Inferior parietal cortex (tissue), 1 donor: ENCODE measurements at regions not wholly inside any gene's neighbourhood (a gene's known extent, or its start where the extent isn't known, plus 50 kb on each side); places are given as distances from the start of the nearest gene placed in this dataset.
A peak's percentile ranks its signal among the peaks of the same experiment; 100 is the strongest.

ENCODE experiments used
- DNase-seq: peaks from one replicate; pipeline ENCODE4 v3.0.0-alpha.2; 2016; ENCODE audit errors: extremely low spot score

DNA sequence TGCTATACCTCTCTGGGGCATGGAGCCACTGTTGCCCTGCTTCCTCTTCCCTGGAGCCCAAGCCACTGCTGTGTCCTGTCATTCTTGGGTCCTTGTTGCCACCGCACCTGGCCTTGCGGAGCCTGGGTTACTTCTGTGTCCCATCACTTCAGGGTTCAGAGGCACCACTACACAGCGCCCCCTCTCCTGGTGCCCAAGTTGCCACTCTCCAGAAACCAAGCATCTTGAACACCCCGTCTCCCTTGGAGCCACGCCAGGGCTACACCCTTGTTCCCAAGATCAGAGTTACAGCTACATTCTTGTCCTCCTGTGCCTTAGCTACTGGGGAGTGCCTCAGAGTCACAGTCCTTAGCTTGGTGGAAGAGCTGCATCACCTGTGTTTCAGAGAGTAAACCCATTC, 147.2 kb upstream of the CD180 start:
- DNase-seq = no peak

DNA sequence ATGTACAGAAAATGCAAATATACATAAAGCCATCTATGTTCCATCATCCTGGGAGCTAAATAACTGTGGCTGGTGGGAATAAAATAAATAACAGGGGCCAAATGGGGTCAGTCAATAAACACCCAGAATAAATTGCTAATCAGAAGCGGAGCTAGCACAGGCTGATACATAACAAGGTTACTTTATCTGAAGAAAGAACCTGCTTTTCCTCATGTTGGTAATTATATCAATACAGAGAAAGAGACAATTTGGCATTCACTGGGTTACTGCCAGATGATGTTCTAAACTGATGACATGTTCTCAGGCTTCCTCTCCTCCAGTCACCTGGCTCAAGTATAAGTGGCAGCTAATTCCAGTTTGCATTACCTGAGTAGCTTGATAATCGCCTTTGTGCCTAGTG, 144.9 kb upstream of the CD180 start:
- no peak for DNase-seq

DNA sequence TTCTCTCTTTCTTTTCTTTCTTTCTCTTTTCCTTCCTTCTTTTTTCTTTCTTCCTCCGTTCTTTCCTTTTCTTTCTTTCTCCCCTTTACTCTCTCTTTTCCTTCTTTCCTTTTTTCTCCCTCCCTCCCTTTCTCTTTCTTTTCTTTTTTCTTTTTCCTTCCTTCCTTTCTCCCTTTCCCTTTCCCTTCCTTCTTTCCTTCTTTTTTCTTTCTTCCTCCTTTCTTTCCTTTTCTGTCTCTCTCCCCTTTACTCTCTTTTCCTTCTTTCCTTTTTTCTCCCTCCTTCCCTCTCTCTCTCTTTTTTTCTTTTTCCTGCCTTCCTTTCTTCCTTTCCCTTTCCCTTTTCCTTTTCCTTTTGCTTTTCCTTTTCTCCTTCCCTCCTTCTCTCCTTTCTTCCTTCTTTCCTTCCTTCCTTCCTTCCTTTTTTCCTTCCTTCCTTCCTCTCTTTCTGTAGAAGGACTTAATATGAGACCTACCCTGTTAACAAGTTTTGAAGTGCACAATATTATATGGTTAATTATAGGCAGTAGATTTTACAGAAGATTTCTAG, 142.7 kb upstream of the CD180 start:
- no peak for DNase-seq

DNA sequence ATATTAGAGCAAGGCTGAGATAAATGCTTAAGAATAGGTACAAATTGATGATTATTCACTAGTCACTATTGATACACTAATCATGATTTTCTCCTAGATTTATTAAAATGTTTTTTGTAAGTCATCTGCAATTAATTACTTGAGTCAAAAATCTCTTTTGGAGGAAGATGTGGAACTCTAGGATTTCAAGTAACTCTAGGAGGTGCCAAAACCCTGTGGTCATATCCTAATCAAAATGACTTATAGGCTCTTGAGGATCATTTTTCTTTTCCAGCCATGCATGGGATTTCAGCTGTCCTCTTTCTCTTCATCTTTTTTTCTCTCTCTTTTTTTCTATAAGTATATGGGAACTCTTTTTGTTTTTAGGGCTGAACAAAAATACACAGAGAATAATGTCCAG, 141.8 kb upstream of the CD180 start:
- no peak for DNase-seq

DNA sequence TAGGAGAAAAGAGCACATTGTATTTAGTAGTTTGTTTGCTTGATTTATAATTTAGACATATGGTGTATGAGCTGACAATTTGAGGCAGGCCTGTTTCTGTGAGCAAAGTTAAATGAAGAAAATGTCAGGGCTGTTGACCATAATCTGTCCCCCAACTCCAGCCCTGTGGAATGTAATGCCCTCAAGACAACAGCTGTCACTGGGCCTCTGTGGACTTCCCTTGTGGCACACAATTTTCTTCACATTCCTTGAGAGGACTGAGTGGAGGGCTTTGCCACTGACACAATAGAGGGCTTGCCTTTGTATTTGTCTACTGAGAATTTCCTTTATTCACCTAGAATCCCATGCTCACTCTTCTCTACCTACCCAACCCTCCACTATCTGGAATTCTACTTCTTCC, 141.2 kb upstream of the CD180 start:
- DNase-seq = no peak

DNA sequence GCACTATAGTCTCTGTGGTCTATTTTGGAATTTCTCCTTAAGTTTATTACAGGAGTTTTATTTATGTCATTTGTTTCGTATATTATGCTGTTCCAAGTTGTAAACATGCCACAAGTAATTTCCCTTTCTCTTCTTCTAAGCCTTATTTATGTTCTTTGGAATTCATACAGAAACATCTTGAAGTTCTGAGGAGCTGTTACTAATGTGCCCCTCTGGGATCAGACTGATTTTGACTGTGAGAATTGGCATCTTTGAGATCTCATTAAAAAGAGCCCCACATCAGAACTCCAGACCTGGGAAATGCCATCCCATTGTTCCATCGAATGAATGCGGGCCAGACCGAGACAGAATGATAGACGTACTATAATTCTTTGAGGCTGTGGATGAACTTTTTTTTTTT, 138.8 kb upstream of the CD180 start:
- no peak for DNase-seq

DNA sequence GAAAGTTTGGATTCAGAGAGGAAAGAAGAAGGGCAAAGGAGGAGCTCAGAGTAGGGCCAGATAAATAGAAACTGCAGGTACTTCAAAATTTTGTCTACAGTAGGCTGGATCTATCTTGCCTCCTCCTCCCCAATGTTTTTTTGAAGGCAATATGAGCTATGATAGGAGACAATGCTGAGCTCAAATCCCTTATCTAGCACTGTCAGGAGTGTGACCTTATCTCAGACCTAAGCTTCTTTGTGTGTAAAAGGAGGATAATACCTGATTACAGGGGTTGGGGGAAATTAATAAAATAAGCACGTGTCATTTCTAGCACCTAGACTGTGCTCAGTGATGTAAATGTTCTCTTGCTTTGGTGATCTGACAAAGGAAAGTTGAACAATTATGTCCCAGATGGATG, 137.8 kb upstream of the CD180 start:
- no peak for DNase-seq

DNA sequence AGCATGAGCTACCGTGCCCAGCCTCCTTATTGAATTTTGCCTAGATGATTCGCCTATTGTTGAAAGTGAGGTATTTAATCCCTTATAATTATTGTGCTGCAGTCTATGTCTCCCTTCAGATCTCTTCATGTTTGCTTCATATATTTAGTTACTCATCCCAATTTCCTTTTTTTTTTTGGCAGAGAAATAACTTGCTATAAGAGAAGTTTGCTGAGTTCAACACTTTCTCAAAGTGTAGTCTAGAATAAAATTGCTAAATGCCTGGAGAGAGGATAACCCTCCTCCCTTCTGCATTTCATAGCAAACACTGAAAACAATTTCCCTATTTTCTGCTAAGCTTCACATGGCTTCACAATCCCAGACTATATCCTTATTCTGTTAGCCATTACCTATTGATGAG, 136.6 kb upstream of the CD180 start:
- DNase-seq = no peak

DNA sequence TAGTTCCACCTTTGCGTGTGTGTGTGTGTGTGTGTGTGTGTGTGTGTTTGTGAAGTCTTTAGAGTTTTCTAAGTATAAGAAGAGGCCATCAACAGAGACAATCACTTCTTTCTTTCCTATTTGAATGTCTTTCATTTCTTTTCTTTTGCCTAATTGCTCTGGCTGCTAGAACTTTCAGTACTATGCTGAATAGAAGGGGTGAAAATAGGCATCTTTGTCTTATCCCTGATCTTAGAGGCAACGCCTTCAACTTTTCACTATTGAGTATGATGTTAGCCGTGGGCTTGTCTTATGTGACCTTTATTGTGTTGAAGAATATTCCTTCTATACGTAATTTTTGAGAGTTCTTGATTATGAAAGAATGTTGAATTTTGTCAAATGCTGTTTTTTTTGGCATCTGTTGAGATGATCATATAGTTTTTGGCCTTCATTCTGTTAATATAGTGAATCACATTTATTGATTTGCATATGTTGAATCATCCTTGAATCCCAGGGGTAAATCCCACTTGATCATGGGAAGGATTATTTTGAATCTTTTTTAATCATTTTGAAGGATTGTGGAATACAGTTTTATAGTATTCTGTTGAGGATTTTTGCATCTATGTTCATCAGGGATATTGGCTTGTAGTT, 134.8 kb upstream of the CD180 start:
- DNase-seq = no peak

DNA sequence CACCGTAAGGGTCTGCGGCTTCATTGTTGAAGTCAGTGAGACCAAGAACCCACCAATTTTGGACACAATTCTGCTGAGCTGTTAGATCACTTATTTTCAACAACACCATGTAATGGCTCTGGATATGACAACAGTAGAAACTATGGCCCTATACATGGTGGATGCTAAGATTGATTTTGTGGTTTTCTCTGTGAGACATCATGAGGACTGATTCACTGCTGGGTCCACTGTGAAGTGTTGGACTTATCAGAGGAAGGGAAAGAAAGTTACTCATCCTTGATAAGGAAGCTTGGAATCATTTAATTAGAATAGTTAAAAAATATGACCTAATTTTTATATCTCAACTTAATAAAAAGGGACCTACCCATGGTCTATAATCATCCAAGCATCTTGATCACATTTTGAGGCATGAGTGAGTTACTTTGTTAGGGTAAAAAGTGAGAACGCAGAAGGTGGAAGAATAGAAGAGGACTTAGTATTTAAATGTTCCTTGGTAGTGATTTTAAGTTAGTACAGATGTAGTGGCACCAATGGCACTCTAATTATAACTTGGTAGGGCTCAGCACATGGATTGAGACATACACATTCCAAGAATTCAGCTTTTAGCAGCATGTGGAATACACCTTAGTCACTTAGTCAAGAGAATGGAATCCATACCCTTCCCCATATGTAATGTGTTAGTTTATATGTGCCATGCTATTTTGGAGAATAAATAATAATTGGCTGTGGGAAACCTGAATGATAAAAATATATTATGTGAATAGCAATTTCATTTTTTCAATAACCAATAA, 123.5 kb upstream of the CD180 start:
- DNase-seq = no peak

DNA sequence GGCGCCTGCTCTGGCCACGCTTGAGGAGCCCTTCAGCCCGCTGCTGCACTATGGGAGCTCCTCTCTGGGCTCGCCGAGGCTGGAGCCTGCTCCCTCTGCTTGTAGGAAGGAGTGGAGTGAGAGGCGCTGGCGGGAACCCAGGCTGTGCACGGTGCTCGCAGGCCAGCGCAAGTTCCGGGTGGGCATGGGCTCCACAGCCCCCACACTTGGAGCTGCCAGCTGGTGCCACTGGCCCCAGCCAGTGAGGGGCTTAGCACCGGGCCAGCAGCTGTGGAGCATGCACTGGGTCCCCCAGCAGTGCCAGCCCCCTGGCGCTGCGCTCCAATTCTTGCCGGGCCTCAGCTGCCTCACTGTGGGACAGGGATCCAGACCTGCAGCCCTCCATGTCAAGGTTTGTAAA, 122.1 kb upstream of the CD180 start:
- no peak for DNase-seq

DNA sequence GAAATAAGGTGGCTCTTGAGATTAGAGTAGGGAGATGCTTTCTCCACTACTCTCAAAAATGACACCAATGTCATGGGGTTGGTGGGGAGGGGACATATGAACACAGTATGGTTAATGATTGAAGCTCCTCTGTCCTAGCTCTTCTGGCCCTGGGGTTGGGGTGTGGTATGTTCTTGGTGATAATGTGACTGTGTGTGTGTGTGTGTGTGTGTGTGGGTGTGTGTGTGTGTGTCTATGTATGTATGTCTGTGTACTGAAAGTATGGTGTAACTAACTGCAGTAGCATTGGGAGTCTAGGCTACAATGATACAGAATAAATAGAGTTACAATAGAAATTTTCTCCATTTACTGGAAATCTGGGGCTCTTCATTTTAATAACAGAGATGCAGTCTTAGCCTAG, 121.0 kb upstream of the CD180 start:
- no peak for DNase-seq

DNA sequence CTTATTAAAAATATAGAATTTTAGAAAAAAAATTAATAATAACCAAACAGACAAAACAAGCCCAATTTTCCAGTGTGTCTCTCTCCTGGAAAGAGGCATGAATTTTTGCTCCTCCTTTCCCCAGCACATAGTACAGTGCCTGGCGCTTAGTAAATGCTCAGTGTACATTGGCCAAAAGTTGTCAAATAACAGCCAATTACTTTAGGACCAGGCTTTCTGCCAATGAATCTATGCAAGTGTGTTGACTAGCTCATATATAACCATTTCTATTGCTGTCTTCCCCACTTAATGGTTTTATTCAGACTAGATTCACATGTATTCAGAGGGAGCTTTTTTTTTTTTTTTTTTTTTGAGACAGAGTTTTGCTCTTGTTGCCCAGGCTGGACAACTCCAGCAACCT, 120.1 kb upstream of the CD180 start:
- no peak for DNase-seq

DNA sequence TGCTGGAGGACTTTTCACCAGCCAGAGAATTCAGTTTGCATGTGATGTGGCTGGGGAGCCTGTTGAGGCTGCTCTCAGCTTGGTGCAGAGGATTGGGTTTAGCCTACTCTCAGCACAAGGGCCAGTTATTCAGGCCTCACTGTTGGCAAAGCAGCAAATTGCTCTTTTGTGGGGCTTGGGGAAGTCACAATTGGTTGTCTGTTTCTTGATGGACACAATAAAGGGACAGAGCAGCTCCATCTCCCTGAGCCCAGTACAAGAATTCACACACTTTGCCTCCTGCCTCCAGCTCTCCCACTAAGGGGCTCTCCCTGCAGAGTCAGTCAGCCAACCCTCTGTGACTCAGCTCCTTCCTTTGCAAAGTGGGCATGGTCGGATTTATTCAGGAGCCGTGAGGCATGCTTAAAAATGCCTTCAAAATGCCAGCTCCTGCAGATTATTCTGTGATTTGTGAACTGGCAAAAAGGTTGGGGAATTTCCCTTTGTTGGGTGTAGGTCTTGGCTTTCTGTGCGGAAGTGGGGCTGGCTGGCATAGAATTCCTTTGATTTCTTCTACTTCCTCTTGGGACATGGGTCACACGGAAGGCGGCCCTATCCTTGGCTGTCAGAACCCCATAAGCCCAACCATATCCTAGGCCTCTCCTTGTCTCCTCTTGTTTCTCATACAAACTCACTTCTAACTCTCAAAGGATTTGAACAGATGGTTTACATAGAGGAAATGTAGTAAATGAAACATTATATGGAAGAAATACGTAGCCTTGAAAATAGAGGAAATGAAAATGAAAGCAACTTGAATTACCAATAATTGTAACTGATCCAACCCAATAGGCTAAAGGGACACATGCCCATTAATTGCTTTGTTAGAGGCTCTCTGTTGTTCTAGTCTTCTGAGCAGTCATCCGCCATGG, 118.7 kb upstream of the CD180 start:
- peak; percentile 91 for DNase-seq

DNA sequence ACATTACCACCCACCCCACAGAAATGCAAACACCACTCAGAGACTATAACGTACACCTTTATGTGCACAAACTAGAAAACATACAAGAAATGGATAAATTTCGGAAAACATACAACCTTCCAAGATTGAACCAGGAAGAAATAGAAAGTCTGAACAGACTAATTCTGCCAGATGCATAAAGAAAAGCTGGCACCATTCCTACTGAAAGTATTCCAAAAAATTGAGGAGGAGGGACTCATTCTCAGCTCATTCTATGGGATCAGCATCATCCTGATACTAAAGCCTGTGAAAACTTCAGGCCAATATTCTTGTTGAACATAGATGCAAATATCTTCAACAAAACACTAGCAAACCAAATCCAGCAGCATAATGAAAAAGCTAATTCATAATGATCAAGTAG, 115.1 kb upstream of the CD180 start:
- no peak for DNase-seq

DNA sequence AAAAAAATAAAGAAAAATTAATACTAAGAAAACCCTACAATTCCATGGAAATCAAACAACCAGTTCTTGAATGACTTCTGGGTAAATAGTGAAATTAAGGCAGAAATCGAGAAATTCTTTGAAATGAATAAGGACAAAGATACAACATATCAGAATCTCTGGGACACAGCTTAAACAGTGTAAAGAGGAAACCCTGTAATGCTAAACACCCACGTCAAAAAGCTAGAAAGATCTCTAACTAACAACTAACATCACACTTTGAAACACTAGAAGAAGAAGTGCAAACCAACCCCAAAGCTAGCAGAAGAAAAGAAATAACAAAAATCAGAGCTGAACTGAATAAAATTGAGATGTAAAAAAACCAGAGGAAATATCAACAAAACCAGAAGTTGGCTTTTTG, 114.6 kb upstream of the CD180 start:
- DNase-seq = no peak

DNA sequence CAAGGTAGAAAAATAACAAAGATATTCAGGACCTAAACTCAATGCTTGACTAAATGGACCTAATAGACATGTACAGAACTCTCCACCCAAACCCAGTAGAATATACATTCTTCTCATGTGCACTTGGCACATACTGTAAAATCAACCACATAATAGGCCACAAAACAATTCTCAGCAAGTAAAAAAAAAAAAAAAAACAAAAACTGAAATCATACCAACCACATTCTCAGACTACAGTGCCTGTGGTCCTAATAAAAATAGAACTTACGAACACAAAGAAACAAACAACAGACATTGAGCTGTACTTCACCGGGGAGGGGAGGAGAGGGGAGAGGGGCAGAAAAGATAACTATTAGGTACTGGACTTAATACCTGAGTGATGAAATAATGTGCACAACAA, 114.1 kb upstream of the CD180 start:
- DNase-seq = no peak

DNA sequence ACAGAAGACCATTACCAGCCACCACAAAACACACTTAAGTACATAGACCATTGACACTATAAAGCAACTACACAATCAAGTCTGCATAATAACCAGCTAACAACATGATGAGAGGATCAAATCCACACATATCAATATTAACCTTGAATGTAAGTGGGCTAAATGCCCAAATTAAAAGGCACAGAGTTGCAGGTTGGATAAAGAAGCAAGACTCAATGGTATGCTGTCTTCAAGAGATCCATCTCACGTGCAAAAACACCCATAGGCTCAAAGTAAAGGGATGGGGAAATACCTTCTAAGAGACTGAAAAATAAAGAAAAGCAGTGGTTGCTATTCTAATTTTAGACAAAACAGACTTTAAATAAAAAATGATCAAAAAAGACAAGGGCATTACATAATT, 113.6 kb upstream of the CD180 start:
- DNase-seq = no peak

DNA sequence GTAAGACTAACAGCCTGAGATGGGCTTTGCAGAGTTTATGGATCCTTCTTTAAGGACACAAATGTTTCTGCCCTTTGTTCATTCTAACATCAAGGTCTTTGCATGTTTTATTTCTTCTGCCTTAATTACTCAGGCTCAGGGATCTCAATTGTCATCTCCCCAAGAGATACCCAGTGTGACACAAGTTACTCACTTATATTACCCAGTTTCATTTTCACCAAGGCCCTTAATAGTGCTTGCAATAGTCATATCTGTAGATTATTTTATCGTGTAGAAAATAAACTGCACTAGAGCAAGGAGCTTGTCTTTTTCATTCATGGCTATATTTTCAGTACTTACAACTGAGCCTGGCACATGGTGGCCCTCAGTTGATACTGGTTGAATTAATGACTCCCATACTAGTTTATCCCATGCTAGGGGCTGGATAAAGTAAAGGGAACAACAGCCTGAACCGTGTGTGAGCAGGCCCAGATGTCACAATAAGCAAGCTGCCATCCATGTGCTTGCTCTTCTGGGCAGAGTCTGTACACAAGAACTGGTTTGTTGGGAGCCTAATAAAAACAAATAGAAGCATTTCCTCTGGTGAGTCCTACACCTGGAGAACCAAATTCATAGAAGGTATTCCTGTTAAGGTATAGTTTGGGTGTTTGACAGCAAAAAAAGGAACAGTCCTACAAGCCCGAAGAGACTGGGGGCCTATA, 112.5 kb upstream of the CD180 start:
- no peak for DNase-seq

DNA sequence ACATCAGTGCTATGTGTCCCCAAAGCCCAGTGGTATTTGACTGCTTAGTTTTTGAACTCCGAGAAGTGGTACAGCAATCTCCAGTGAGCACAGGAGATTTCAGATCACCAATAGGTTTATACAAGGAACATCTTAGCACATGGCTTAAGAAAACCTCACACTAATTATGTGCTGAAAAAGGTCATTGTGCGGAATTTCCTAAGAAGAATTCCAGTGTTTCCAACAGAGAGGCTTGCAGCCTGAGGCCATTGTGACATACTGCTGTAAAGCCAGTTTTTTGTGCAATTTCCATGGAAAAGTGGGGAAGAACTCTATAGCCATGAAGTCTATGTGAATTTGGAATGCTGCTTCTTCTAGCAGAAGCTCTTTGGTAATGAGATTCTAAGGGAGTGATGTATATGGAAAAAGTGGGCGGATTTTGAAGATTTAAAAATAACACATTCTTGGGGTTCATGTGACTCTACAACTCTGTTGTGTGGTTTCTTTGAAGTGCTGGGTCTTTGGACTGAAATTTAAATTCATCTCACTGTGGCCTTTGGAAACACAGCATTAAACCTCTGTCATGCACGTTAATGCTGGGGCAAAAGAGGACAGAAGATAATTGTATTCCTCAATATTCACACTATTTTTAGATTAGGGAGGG, 110.5 kb upstream of the CD180 start:
- DNase-seq = no peak
